ENCODE measurements at regions not wholly inside any gene's neighbourhood (a gene's known extent, or its start where the extent isn't known, plus 50 kb on each side); places are given as distances from the start of the nearest gene placed in this dataset.

- Histone ChIP-seq H3K4me2 (replicated peaks; ENCODE audit: low read depth, low read length, poor library complexity, severe bottlenecking) (no peak overlapping the region), H2AFZ (ENCODE audit: insufficient read depth, low read depth, low read length, poor library complexity, severe bottlenecking) (no peak overlapping the region), H3K9ac (ENCODE audit: low read length) (no peak overlapping the region), H4K20me1 (ENCODE audit: control insufficient read depth, insufficient read depth, low read length, poor library complexity, severe bottlenecking) (no peaks in the 10 kb centered on the region), H3K4me1 (ENCODE audit: control insufficient read depth in 2 of 2, insufficient read depth in 2 of 2, low read length in 2 of 2) (no peaks in the 10 kb centered on the region), H3K9me3 (ENCODE audit: control extremely low read depth in 1 of 3, control insufficient read depth in 2 of 3, insufficient read depth in 1 of 3, low read length in 2 of 3) (peaks cover 1 to 13% (median 3%) of the 10 kb centered on the region in 3 donors), H3K27ac (ENCODE audit: low read length in 2 of 2) (no peak overlapping the region), H3K36me3 (replicated peaks in 1 of 2; ENCODE audit: control extremely low read depth in 1 of 2, control insufficient read depth in 1 of 2, extremely low read depth in 1 of 2, insufficient read depth in 2 of 2, low read length in 1 of 2) (no peaks in the 10 kb centered on the region), H3K79me2 (ENCODE audit: control insufficient read depth, insufficient read depth, low read length) (no peaks in the 10 kb centered on the region), H3K4me3 (ENCODE audit: control extremely low read depth in 1 of 5, extremely low read depth in 1 of 5, insufficient read depth in 1 of 5, low read depth in 2 of 5, low read length in 4 of 5) (no peak overlapping the region), H3K27me3 (replicated peaks in 1 of 4; ENCODE audit: control extremely low read depth in 1 of 4, control insufficient read depth in 3 of 4, insufficient read depth in 4 of 4, low read length in 3 of 4) (no peaks in the 10 kb centered on the region)
- Mint-ChIP-seq H3K27me3 (no peaks in the 10 kb centered on the region), H3K27ac (no peak overlapping the region), H3K4me3 (no peak overlapping the region), H3K4me1 (no peaks in the 10 kb centered on the region), H3K9me3 (ENCODE audit: insufficient read depth) (peaks cover 6% of the 10 kb centered on the region)
- TF ChIP-seq CTCF (IDR thresholded peaks at IDR 0.05) = no peak
- no peak for TF ChIP-seq EZH2 (IDR thresholded peaks at IDR 0.05; ENCODE audit: borderline replicate concordance, insufficient read depth, low read depth, low read length, poor library complexity, severe bottlenecking)
- DNase-seq (no peak), ATAC-seq (ENCODE audit: low read depth) (no peak)
- intact Hi-C loops (cut with micrococcal nuclease) = no loop called here
- no CpG with 5 or more reads among the region's 8 CpGs for WGBS (ENCODE audit: insufficient coverage)
- ChIA-PET CTCF (no interaction called here), POLR2A (no interaction called here)
These were observed 754.0 kb downstream of the DIAPH3 start for GRCh38 chr13:59409634-59410200.

GRCh38 chr13:59413126-59413525 is 750.6 kb downstream of the DIAPH3 start:
- CTCF ChIA-PET = no interaction called here

More at GRCh38 chr13:59413126-59413525, 750.6 kb downstream of the DIAPH3 start:
- Mint-ChIP-seq H3K4me1 (no peaks in the 10 kb centered on the region), H3K4me3 (no peak overlapping the region), H3K27me3 (no peaks in the 10 kb centered on the region), H3K27ac (no peak overlapping the region), H3K9me3 (ENCODE audit: insufficient read depth) (no peaks in the 10 kb centered on the region)
- ATAC-seq (ENCODE audit: low read depth) (no peak), DNase-seq (no peak)
- POLR2A ChIA-PET = no interaction called here
- Histone ChIP-seq H3K9me3 (ENCODE audit: control extremely low read depth in 1 of 3, control insufficient read depth in 2 of 3, insufficient read depth in 1 of 3, low read length in 2 of 3) (peaks cover 0 to 2% (median 0%) of the 10 kb centered on the region in 3 donors), H3K36me3 (replicated peaks in 1 of 2; ENCODE audit: control extremely low read depth in 1 of 2, control insufficient read depth in 1 of 2, extremely low read depth in 1 of 2, insufficient read depth in 2 of 2, low read length in 1 of 2) (no peaks in the 10 kb centered on the region), H3K9ac (ENCODE audit: low read length) (no peak overlapping the region), H3K4me2 (replicated peaks; ENCODE audit: low read depth, low read length, poor library complexity, severe bottlenecking) (no peak overlapping the region), H3K4me3 (ENCODE audit: control extremely low read depth in 1 of 5, extremely low read depth in 1 of 5, insufficient read depth in 1 of 5, low read depth in 2 of 5, low read length in 4 of 5) (no peak overlapping the region), H3K27ac (ENCODE audit: low read length in 2 of 2) (no peak overlapping the region), H3K27me3 (replicated peaks in 1 of 4; ENCODE audit: control extremely low read depth in 1 of 4, control insufficient read depth in 3 of 4, insufficient read depth in 4 of 4, low read length in 3 of 4) (no peaks in the 10 kb centered on the region), H3K4me1 (ENCODE audit: control insufficient read depth in 2 of 2, insufficient read depth in 2 of 2, low read length in 2 of 2) (no peaks in the 10 kb centered on the region), H2AFZ (ENCODE audit: insufficient read depth, low read depth, low read length, poor library complexity, severe bottlenecking) (no peak overlapping the region), H4K20me1 (ENCODE audit: control insufficient read depth, insufficient read depth, low read length, poor library complexity, severe bottlenecking) (no peaks in the 10 kb centered on the region), H3K79me2 (ENCODE audit: control insufficient read depth, insufficient read depth, low read length) (no peaks in the 10 kb centered on the region)
- TF ChIP-seq CTCF (IDR thresholded peaks at IDR 0.05) (no peak), EZH2 (IDR thresholded peaks at IDR 0.05; ENCODE audit: borderline replicate concordance, insufficient read depth, low read depth, low read length, poor library complexity, severe bottlenecking) (no peak)
- intact Hi-C loops (cut with micrococcal nuclease) = no loop called here
